HPDE6-E6E7 (cell line): ENCODE measurements at regions not wholly inside any gene's neighbourhood (a gene's known extent, or its start where the extent isn't known, plus 50 kb on each side); places are given as distances from the start of the nearest gene placed in this dataset.

Experiments used
- DNase-seq: peaks from one replicate; pipeline ENCODE4 v3.0.0; 2011; ENCODE audit warnings: missing footprints; ENCODE audit errors: extremely low spot score

- DNase-seq, result no peak
Observed at GRCh38 chr1:187236199-187236598, 407.4 kb downstream of the PLA2G4A start.

GRCh38 chr1:187236676-187237075 lies 407.9 kb downstream of the PLA2G4A start:
- DNase-seq, result no peak

- DNase-seq, result no peak
Observed at GRCh38 chr1:187237542-187237941, 408.8 kb downstream of the PLA2G4A start.

- DNase-seq, result no peak
Observed at GRCh38 chr1:187241971-187242370, 413.2 kb downstream of the PLA2G4A start.

- peak; percentile 39 for DNase-seq
Observed at GRCh38 chr1:187244623-187245022, 415.9 kb downstream of the PLA2G4A start.

- no peak for DNase-seq
Observed at GRCh38 chr1:187245201-187245600, 416.5 kb downstream of the PLA2G4A start.

- DNase-seq, result no peak
Observed at GRCh38 chr1:187249196-187249595, 420.4 kb downstream of the PLA2G4A start.

- DNase-seq, result no peak
Observed at GRCh38 chr1:187252923-187253322, 424.2 kb downstream of the PLA2G4A start.

- DNase-seq, result no peak
Observed at GRCh38 chr1:187257476-187257875, 428.7 kb downstream of the PLA2G4A start.

- no peak for DNase-seq
Observed at GRCh38 chr1:187261637-187262036, 432.9 kb downstream of the PLA2G4A start.

GRCh38 chr1:187262731-187263130 lies 434.0 kb downstream of the PLA2G4A start:
- no peak for DNase-seq

GRCh38 chr1:187264995-187265602 lies 436.4 kb downstream of the PLA2G4A start:
- DNase-seq, result peak; percentile 29

- no peak for DNase-seq
Observed at GRCh38 chr1:187266051-187266450, 437.3 kb downstream of the PLA2G4A start.

- no peak for DNase-seq
Observed at GRCh38 chr1:187267827-187268226, 439.1 kb downstream of the PLA2G4A start.

GRCh38 chr1:187270256-187270655 lies 441.5 kb downstream of the PLA2G4A start:
- no peak for DNase-seq

- no peak for DNase-seq
Observed at GRCh38 chr1:187275346-187275745, 446.6 kb downstream of the PLA2G4A start.

GRCh38 chr1:187275985-187276575 lies 447.3 kb downstream of the PLA2G4A start:
- no peak for DNase-seq

- no peak for DNase-seq
Observed at GRCh38 chr1:187276677-187277076, 447.9 kb downstream of the PLA2G4A start.

GRCh38 chr1:187280031-187280430 lies 451.3 kb downstream of the PLA2G4A start:
- DNase-seq, result no peak

GRCh38 chr1:187281085-187281484 lies 452.3 kb downstream of the PLA2G4A start:
- DNase-seq, result no peak

- DNase-seq, result no peak
Observed at GRCh38 chr1:187283984-187284383, 455.2 kb downstream of the PLA2G4A start.

GRCh38 chr1:187294421-187295201 lies 465.9 kb downstream of the PLA2G4A start:
- no peak for DNase-seq

GRCh38 chr1:187300081-187300480 lies 471.3 kb downstream of the PLA2G4A start:
- no peak for DNase-seq
